Endothelial cell of umbilical vein (primary cell): ENCODE measurements at regions not wholly inside any gene's neighbourhood (a gene's known extent, or its start where the extent isn't known, plus 50 kb on each side); places are given as distances from the start of the nearest gene placed in this dataset.

Source experiments
- CTCF ChIP-seq, 2 donors: IDR thresholded peaks; 1 replicate in 1 of 2; 2 replicates in 1 of 2; pipeline ENCODE4 v1.5.1; 2011; ENCODE audit warnings: low read length in 2 of 2, mild to moderate bottlenecking in 2 of 2, moderate library complexity in 2 of 2, control low read depth in 1 of 2, inconsistent platforms in 1 of 2, low read depth in 1 of 2; ENCODE audit not compliant: insufficient read depth in 1 of 2; ENCODE audit errors: extremely low read depth in 1 of 2
- EZH2 ChIP-seq: IDR thresholded peaks from 2 replicates; pipeline ENCODE4 v1.6.1; 2012; ENCODE audit warnings: borderline replicate concordance, low read depth, mild to moderate bottlenecking, moderate library complexity, low read length, inconsistent platforms; ENCODE audit not compliant: severe bottlenecking
- FOS ChIP-seq: IDR thresholded peaks from 2 replicates; pipeline ENCODE4 v1.6.1; 2011; ENCODE audit warnings: mild to moderate bottlenecking, low read length, moderate library complexity, borderline replicate concordance; ENCODE audit not compliant: insufficient read depth
- MYC ChIP-seq: IDR thresholded peaks from one replicate; pipeline ENCODE4 v1.6.1; 2011; ENCODE audit warnings: mild to moderate bottlenecking, low read depth, low read length
- POLR2A ChIP-seq: IDR thresholded peaks from 2 replicates; pipeline ENCODE4 v1.6.1; 2012; ENCODE audit warnings: low read depth, mild to moderate bottlenecking, control low read depth, low read length
- POLR2AphosphoS5 ChIP-seq: IDR thresholded peaks from 2 replicates; pipeline ENCODE4 v1.6.1; 2012; ENCODE audit warnings: low read depth, mild to moderate bottlenecking, control low read depth, low read length, moderate library complexity; ENCODE audit not compliant: insufficient read depth

- TF ChIP-seq CTCF (IDR thresholded peaks at IDR 0.05; ENCODE audit: extremely low read depth in 1 of 2, insufficient read depth in 1 of 2, low read depth in 1 of 2, low read length in 2 of 2): no peak
- TF ChIP-seq POLR2A: no peak
- TF ChIP-seq EZH2: no peak
- no peak for TF ChIP-seq MYC
- TF ChIP-seq POLR2AphosphoS5: no peak
- no peak for TF ChIP-seq FOS
These were observed 169.4 kb upstream of the PPP1R26 start for GRCh38 chr9:135310134-135310533.
